ENCODE measurements at regions not wholly inside any gene's neighbourhood (a gene's known extent, or its start where the extent isn't known, plus 50 kb on each side); places are given as distances from the start of the nearest gene placed in this dataset.

GRCh38 chr7:35499226-35499625 lies 195.7 kb downstream of the HERPUD2 start:
- DNase-seq (ENCODE audit: low read depth), result no peak

- no peak for DNase-seq (ENCODE audit: low read depth)
These were observed 196.5 kb downstream of the HERPUD2 start for GRCh38 chr7:35498416-35498815.

DNA sequence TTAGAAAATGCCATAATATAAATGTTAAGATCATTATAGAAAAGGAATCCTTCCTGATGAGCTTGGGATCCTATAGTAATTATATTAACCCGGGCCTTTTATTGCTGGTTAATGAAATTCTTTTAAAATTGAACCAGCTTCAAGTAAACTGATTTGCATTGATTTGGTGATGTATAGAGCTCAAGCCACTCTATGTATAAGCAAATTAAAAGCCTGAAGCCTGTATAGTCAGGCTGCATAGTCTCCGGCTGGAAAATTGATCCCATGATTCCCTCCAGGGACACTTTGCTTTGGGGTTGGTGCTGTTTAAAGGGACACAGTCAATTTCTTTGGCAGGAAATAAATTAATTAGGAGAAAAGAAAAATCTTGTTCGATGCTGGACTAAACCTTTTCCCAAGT lies 199.1 kb downstream of the HERPUD2 start:
- DNase-seq (ENCODE audit: low read depth), result no peak

DNA sequence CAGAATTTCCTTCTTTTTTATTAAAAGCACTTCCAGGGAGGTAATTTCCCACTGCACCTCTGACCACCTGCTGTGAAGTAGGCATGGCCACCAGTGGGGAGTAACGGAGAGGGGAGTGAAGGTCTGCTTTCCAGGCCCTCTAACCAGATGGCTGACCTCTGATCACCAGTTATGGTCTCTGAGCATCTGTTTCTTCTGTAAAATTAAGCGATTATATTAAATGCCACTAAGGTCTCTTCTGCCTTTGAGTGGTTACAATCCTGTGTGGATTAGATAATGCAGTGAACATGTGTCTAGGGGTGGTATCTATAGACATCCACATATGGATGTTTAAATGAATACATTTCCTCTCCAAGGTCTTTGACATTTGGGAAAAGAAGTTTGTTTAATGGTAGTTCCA lies 199.6 kb downstream of the HERPUD2 start:
- no peak for DNase-seq (ENCODE audit: low read depth)

GRCh38 chr7:35494407-35494806 lies 200.5 kb downstream of the HERPUD2 start:
- DNase-seq (ENCODE audit: low read depth), result no peak

- no peak for DNase-seq (ENCODE audit: low read depth)
These were observed 202.3 kb downstream of the HERPUD2 start for GRCh38 chr7:35492451-35493175.

DNA sequence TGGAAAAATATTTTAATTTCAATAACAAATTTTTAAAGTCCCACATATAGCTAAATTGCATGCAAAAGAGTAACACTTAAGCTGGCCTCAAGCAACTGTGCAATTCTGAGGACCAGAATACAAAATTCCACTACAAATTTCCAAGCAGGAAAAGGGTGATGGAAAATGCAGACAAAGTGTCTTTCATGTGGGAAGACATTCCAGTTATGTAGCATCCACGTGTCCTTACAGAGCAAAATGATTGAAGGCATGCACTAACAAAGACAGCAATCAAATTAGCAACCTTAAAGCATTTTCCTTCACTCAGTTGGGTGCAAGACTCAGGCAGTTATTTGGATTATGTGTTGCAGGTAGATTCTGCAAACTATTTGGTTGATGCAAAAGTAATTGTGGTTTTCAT lies 203.7 kb downstream of the HERPUD2 start:
- no peak for DNase-seq (ENCODE audit: low read depth)

DNA sequence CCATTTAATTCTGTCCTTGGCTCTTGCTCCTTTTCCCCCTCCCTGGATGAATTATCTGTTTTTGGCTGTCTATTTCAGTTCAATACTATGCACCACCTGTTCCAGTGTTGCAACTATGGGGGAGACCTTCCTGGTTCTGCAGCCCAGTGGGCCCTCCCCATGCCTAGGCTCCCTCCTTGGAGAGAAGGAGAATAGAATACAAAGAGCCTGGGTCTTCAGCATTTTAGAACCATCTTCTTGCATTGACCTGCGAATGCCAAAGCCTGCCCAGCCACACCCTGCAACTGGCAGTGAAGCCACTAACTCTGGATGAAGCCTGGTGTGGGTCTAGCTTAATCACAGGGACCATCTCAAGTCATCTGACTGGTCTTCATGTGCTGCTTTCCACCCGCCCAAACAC lies 207.1 kb downstream of the HERPUD2 start:
- no peak for DNase-seq (ENCODE audit: low read depth)

DNA sequence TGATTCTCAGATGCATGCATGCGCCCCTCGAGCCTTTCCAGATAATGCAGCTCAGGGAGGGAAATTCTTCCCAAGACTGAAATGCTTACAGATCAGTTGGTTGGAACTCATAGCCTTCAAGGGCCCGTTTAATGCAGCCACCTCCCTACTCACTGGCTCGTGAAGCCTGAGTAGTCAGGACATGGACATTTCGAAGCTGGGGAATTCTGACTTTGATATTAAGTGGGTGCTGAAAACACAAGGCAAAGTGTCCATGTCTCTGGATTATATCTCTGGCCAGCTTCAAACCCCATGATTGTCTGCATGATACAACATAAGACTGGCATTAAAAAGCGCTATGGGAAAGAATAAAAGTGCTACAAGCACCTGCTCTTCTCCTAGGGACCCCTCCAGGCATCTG lies 207.5 kb downstream of the HERPUD2 start:
- DNase-seq (ENCODE audit: low read depth), result no peak

- DNase-seq (ENCODE audit: low read depth), result no peak
These were observed 209.5 kb downstream of the HERPUD2 start for GRCh38 chr7:35485436-35485835.

GRCh38 chr7:35483568-35483967 lies 211.4 kb downstream of the HERPUD2 start:
- no peak for DNase-seq (ENCODE audit: low read depth)

- no peak for DNase-seq (ENCODE audit: low read depth)
These were observed 212.7 kb downstream of the HERPUD2 start for GRCh38 chr7:35482231-35482630.

- DNase-seq (ENCODE audit: low read depth), result no peak
These were observed 214.1 kb downstream of the HERPUD2 start for GRCh38 chr7:35480806-35481205.

DNA sequence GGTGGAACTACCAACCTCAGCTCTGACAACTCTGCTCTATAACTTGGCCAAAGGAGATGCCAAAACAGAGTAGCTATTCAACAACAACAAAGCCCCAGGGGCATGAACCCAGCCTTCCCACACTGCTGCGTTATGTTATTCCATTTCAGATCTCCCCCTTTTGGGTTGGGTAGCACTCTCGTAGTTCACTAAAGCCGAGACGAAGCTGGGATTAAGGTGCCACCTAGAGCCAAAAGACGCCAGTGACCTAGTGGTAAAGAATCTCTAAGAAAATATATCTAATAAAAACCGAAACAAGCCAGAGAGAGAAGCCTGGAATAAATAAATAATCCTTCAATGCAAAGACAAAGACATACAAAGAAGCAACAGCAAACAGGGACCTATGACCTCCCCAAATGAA lies 217.3 kb downstream of the HERPUD2 start:
- no peak for DNase-seq (ENCODE audit: low read depth)

DNA sequence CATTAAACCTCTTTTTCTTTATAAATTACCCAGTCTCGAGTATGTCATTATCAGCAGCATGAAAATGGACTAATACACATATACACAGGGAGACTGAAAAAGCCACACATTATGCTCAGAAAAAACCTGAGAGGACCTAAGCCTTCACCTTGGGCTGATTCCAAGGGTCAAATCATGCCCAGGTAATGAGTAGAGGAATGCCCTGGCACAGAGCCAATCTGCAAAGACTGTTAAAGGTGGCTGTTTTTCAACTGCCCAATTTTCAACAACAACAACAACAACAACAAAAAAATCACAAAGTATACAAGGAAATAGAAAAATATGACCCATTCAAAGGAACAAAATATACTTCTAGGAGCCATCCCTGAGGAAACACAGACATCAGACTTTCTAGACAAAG lies 220.2 kb upstream of the TBX20 start:
- DNase-seq (ENCODE audit: low read depth), result no peak

DNA sequence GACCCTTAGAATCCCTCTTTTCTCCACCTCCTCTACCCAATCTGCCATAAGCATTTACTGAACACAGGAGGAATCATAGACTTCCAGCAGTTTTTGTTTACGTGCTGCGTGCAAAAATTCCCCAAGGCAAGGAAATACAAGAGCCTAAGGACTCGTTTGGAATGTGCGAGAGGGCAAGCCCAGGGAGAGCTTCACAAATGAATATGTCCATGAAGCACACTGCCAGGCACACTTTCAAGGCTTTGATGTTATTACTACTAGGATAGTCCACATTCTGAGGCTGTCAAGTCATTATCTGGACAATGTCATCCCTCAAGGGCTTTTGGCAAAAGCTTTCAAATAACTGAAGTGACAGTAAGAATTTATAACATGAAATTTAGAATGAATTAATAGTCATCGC lies 214.7 kb upstream of the TBX20 start:
- DNase-seq (ENCODE audit: low read depth), result no peak

DNA sequence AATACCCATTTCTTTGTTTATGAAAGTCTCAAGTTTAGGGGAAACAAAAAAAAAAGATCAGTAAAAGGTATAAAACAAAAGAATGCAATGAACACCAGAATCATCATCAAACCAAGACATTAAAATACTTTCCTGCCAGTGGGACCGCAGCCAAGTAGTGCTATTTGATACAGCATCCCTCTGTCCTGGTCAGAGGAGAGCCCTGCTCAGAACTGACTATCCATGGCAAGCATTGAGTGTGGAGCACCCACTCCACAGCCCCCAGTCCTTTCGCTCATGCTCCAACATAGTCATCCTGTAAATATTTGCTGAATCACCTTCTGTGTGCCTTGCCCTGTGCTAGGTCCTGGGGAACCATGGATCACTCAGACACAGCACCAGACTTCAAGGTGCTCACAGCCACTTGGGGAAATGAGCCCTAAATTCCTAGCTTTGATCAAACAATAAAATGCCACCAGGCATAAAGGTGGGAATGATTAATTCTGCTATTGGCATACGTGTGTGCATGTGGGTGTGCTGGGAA lies 213.6 kb upstream of the TBX20 start:
- DNase-seq (ENCODE audit: low read depth), result peak; percentile 0

DNA sequence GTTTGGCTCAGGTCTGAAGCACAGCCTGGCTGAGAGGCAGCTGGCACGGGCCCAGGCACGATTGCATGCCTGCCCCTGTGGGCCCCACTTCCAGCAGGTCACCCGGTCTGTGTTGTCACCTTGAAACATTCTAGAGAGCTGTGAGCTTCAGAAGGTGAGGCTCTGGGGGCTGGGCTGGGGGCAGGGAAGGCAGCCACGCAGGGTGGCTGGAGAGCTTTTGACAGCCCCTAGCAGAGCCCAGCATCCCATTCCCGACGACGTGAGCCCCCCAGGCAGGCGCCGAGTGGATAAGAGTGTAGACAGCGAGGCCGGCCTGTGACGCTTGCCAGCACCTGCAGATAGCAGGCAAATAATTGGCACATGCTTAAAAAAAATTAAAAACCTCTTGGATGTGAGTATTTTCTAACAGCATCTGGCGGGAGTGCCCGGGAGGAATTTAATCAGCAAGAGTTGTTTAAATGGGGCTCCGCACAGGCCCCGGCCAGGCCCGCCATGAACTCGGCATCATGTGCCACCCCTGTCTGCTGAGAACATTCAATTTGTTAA lies 212.0 kb upstream of the TBX20 start:
- DNase-seq (ENCODE audit: low read depth), result no peak

GRCh38 chr7:35463751-35464150 lies 209.9 kb upstream of the TBX20 start:
- DNase-seq (ENCODE audit: low read depth), result no peak

DNA sequence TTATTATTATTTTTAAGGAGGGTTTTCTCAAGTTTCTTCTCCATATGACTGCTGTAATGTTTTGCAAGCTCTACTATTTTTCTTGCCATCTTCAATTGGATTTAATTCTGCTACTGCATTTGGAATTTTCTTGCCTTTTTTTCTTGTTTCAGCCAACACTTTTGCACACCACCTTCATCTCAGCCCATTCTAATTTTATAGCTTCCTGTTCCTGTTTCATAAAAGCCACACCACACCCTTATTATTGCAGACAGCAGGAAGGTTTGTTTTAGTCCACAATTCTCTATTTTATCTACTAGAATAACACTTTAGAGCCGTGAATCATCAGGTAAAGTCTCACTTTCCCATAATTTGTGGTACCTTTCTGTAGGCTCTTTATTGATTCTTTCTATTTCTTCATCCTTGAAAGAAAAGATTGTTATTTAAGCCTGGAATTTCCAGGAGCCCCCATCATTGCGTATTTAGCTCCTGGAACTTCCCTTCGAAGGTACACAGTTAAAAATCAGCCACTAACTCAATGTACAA lies 209.3 kb upstream of the TBX20 start:
- no peak for DNase-seq (ENCODE audit: low read depth)

GRCh38 chr7:35454575-35455385 lies 200.9 kb upstream of the TBX20 start:
- DNase-seq (ENCODE audit: low read depth), result no peak

- DNase-seq (ENCODE audit: low read depth), result no peak
These were observed 196.7 kb upstream of the TBX20 start for GRCh38 chr7:35450456-35451214.

Data from EH (cell line).